ENCODE measurements at regions not wholly inside any gene's neighbourhood (a gene's known extent, or its start where the extent isn't known, plus 50 kb on each side); places are given as distances from the start of the nearest gene placed in this dataset.

DNA sequence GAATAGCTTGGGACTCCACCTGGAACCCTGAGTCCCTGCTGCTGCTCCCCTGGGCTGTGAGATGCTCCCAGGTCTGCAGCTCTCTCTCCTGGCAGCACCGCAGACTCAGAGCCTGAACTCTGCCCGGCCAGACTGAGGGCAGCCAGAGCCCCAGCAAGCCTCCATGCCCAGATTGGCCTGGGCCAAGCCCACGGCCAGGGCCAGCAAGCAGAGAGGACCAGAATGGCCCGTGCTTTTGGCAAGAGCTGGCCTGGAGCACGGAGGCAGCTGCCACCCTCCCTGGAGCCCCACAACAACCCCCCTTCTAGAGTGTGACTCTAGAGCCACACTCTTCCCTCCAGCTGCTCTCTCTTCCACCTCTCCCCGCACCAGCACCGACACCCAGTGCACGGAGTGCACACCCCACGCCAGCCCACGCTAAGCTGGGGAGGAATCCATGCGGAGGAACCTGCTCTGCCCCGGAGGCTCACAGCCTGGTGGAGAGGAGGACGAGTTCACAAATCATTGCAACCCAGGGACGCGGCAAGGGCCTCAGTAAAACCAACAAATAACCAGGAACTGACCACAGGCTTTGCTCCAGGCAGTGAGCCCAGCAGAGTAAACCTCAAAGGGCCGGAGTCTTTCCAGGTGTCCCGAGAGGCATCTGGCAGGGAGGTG is 110.3 kb downstream of the HMX1 start:
- DNase-seq (ENCODE audit: low read depth in 2 of 2): no peak
- TF ChIP-seq, protein P1, sequence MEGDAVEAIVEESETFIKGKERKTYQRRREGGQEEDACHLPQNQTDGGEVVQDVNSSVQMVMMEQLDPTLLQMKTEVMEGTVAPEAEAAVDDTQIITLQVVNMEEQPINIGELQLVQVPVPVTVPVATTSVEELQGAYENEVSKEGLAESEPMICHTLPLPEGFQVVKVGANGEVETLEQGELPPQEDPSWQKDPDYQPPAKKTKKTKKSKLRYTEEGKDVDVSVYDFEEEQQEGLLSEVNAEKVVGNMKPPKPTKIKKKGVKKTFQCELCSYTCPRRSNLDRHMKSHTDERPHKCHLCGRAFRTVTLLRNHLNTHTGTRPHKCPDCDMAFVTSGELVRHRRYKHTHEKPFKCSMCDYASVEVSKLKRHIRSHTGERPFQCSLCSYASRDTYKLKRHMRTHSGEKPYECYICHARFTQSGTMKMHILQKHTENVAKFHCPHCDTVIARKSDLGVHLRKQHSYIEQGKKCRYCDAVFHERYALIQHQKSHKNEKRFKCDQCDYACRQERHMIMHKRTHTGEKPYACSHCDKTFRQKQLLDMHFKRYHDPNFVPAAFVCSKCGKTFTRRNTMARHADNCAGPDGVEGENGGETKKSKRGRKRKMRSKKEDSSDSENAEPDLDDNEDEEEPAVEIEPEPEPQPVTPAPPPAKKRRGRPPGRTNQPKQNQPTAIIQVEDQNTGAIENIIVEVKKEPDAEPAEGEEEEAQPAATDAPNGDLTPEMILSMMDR (IDR thresholded peaks at IDR 0.05; ENCODE audit: low read depth, low read length): no peak

DNA sequence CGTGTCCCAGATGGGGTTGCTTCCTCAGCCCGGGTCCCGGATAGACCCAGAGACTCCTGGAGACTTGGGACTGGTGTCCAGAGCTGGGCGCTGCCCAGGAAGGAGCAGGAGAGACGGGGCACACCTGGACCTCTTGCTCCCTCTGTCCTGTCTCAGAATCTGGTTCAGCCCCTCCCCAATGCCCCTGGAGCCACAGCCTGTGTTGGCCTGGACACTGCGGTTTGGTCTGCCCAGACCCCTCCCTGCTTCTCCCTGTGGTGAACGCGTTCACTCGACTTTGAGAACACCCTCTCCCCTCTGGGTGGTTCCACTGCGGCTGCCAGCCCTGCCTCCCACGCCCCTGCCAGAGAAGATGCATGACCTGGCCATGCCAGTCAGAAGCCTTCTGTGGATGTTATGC is 111.1 kb downstream of the HMX1 start:
- no peak for DNase-seq (ENCODE audit: low read depth in 2 of 2)
- TF ChIP-seq, protein P1 (IDR thresholded peaks at IDR 0.05; ENCODE audit: low read depth, low read length): no peak
- no peak overlapping the region for H3K4me3 ChIP-seq (replicated peaks in 1 of 2; ENCODE audit: low read depth in 2 of 2, low read length in 2 of 2)

More for the DNA sequence above, 110.3 kb downstream of the HMX1 start:
- H3K4me3 ChIP-seq (replicated peaks in 1 of 2; ENCODE audit: low read depth in 2 of 2, low read length in 2 of 2): no peak overlapping the region

DNA sequence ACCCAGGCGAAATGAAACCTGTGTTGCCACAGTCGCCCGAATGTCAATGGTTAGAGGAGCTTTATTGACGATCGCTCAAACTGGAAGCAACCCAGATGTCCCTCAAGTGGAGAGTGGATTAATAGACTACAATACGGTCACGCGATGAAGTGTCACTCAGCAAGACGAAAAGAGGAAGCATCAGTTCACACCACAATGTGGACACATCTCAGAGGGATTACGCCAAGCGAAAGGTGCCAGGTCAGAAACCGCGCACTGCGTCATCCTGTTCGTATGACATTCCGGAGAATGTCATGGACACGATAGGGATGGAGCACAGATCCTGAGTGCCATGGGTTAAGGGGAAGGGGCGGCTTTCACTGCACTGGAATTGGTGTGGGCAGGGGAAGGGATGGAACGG is 111.7 kb downstream of the HMX1 start:
- DNase-seq (ENCODE audit: low read depth in 2 of 2): no peak
- TF ChIP-seq, protein P1 (IDR thresholded peaks at IDR 0.05; ENCODE audit: low read depth, low read length): no peak
- H3K4me3 ChIP-seq (replicated peaks in 1 of 2; ENCODE audit: low read depth in 2 of 2, low read length in 2 of 2): no peak overlapping the region

DNA sequence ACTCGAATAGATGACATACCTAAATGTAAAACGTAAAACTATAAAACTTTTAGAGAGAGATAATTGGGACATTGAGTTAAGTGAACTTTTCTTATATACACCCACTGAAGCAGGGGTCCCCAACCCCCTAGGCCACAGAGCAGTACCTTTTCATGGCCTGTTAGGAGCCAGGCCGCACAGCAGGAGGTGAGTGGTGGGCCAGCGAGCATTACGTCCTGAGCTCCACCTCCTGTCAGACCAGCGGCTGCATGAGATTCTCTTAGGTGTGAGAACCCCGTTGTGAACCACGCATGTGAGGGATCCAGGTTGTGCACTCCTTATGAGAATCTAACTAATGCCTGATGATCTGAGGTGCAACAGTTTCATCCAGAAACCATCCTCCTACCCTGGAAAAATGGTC is 114.8 kb downstream of the HMX1 start:
- DNase-seq (ENCODE audit: low read depth in 2 of 2): no peak
- no peak overlapping the region for H3K4me3 ChIP-seq (replicated peaks in 1 of 2; ENCODE audit: low read depth in 2 of 2, low read length in 2 of 2)
- TF ChIP-seq, protein P1 (IDR thresholded peaks at IDR 0.05; ENCODE audit: low read depth, low read length): no peak

DNA sequence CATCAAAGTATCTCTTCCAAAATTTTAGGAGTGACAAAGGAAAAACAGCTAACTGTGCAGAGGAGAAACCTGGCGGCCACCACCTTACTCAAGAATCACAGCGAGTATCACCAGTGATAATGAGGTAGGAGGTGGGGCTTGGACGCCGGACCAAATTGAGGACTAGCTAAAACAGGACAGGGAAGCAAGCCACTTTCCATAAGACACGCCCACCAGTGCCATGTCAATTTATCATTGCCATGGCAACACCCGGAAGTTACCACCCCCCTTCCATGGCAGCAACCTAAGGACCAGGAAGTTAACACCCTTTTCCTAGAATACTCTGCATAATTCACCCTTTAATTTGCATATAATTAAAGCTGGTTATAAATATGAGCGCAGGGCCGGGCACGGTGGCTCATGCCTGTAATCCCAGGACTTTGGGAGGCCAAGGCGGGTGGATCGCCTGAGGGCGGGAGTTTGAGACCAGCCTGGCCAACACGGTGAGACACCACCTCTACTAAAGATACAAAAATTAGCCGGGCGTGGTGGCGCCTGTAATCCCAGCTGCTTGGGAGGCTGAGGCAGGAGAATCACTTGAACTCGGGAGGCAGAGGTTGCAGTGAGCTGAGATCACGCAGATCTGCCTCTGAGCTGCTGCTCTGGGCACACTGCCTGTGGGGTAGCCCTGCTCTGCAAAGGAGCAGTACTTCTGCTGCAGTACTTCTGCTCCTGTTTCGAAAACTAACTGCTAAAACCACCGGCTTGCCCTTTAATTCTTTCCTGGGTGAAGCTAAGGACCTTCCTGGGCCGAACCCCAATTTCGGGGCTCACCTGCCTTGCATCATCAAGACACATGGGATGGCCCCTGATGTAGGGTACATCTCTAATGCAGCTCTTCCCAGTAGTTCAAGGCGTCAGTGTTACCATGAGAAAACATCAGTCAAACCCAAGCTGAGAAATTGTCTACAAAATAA is 116.7 kb downstream of the HMX1 start:
- no peak overlapping the region for H3K4me3 ChIP-seq (replicated peaks in 1 of 2; ENCODE audit: low read depth in 2 of 2, low read length in 2 of 2)
- no peak for DNase-seq (ENCODE audit: low read depth in 2 of 2)

GRCh38 chr4:8748236-8748575 is 123.4 kb downstream of the HMX1 start:
- TF ChIP-seq, protein P1 (IDR thresholded peaks at IDR 0.05; ENCODE audit: low read depth, low read length): no peak
- no peak for DNase-seq (ENCODE audit: low read depth in 2 of 2)
- no peak overlapping the region for H3K4me3 ChIP-seq (replicated peaks in 1 of 2; ENCODE audit: low read depth in 2 of 2, low read length in 2 of 2)

More for the DNA sequence above, 116.7 kb downstream of the HMX1 start:
- TF ChIP-seq, protein P1 (IDR thresholded peaks at IDR 0.05; ENCODE audit: low read depth, low read length): no peak

All from cardiac fibroblast (primary cell).